GM12892 (cell line): ENCODE measurements at regions not wholly inside any gene's neighbourhood (a gene's known extent, or its start where the extent isn't known, plus 50 kb on each side); places are given as distances from the start of the nearest gene placed in this dataset.

ENCODE experiments used
- POLR2A ChIP-seq: IDR thresholded peaks from 2 replicates; pipeline ENCODE4 v1.6.1; 2011; ENCODE audit warnings: low read depth, low read length, control low read depth
- TAF1 ChIP-seq: IDR thresholded peaks from 2 replicates; pipeline ENCODE4 v1.6.1; 2011; ENCODE audit warnings: low read depth, mild to moderate bottlenecking, control low read depth, low read length, borderline replicate concordance

DNA sequence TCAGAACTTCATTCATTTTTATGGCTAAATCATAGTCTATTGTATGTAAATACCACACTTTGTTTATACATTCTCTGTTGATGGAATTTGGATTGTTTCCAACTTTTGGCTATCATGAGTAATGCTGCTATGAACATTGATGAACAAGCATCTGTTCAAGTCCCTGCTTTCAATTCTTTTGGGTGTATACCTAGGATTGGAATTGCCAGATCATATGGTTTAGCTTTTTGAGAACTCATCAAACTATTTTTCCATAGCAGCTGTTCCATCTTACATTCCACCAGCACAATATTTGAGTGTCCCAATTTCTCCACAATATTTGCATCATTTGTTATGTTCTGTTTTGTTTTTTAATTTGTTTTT, 52.3 kb upstream of the CCND2 start:
- TF ChIP-seq POLR2A (no peak), TAF1 (no peak)
